CD14-positive monocyte (primary cell): ENCODE measurements at regions not wholly inside any gene's neighbourhood (a gene's known extent, or its start where the extent isn't known, plus 50 kb on each side); places are given as distances from the start of the nearest gene placed in this dataset.

ENCODE experiments used
- DNase-seq, 3 donors: peaks; one replicate each; pipeline ENCODE4 v3.0.0-alpha.2; 2011 to 2022
- H2AFZ ChIP-seq: 2 replicates; pipeline ENCODE4 v1.6.0; 2012; ENCODE audit warnings: mild to moderate bottlenecking, low read depth, low read length, inconsistent platforms; ENCODE audit not compliant: insufficient read depth, poor library complexity, severe bottlenecking
- H3K27ac ChIP-seq, 2 donors: 1 replicate in 1 of 2; 2 replicates in 1 of 2; pipeline ENCODE4 v1.5.1; 2012 to 2013; ENCODE audit warnings: low read length in 2 of 2, control low read depth in 1 of 2, inconsistent platforms in 1 of 2, low read depth in 1 of 2, mild to moderate bottlenecking in 1 of 2
- H3K27me3 ChIP-seq, 2 donors: one replicate each; pipeline versions ENCODE4 v1.6.0 to v1.6.1; 2011 to 2013; ENCODE audit warnings: low read length in 2 of 2; ENCODE audit not compliant: control insufficient read depth in 2 of 2, insufficient read depth in 2 of 2
- H3K36me3 ChIP-seq, 2 donors: replicated peaks in 1 of 2; 1 replicate in 1 of 2; 2 replicates in 1 of 2; pipeline versions ENCODE4 v1.5.1 to v1.6.1; 2012 to 2013; ENCODE audit warnings: low read length in 2 of 2, control low read depth in 1 of 2, inconsistent platforms in 1 of 2, mild to moderate bottlenecking in 1 of 2; ENCODE audit not compliant: insufficient read depth in 2 of 2, control insufficient read depth in 1 of 2
- H3K4me1 ChIP-seq, 2 donors: 1 replicate in 1 of 2; 2 replicates in 1 of 2; pipeline versions ENCODE4 v1.5.1 to v1.6.1; 2012 to 2013; ENCODE audit warnings: low read length in 2 of 2, control low read depth in 1 of 2, inconsistent platforms in 1 of 2, mild to moderate bottlenecking in 1 of 2, moderate library complexity in 1 of 2; ENCODE audit not compliant: insufficient read depth in 2 of 2, control insufficient read depth in 1 of 2
- H3K4me2 ChIP-seq: replicated peaks from 2 replicates; pipeline ENCODE3; 2012; ENCODE audit warnings: low read length, moderate library complexity, mild to moderate bottlenecking; ENCODE audit not compliant: poor library complexity, severe bottlenecking; ENCODE audit errors: extremely low read depth
- H3K4me3 ChIP-seq, 3 experiments: fragments of 200-600 bp in 1 of 3; sonication (generic) in 1 of 3; replicated peaks in 1 of 3; 1 replicate in 2 of 3; 2 replicates in 1 of 3; pipeline ENCODE4 v1.5.1; 2011 to 2013; ENCODE audit warnings: low read length in 3 of 3, mild to moderate bottlenecking in 3 of 3, control low read depth in 2 of 3, low read depth in 2 of 3, inconsistent platforms in 1 of 3, moderate library complexity in 1 of 3
- H3K79me2 ChIP-seq: 2 replicates; pipeline ENCODE4 v1.6.0; 2012; ENCODE audit warnings: mild to moderate bottlenecking, control low read depth, inconsistent platforms, low read length, moderate library complexity; ENCODE audit not compliant: insufficient read depth
- H3K9ac ChIP-seq: 2 replicates; pipeline ENCODE4 v1.6.0; 2017; ENCODE audit warnings: low read length, mild to moderate bottlenecking; ENCODE audit not compliant: insufficient read depth, poor library complexity, severe bottlenecking
- H3K9me3 ChIP-seq, 2 donors: replicated peaks in 1 of 2; 1 replicate in 1 of 2; 2 replicates in 1 of 2; pipeline versions ENCODE4 v1.5.1 to v1.6.1; 2012 to 2013; ENCODE audit warnings: low read length in 2 of 2, control low read depth in 1 of 2; ENCODE audit not compliant: control insufficient read depth in 1 of 2, insufficient read depth in 1 of 2
- H4K20me1 ChIP-seq: 2 replicates; pipeline ENCODE4 v1.6.0; 2012; ENCODE audit warnings: mild to moderate bottlenecking, low read length, control low read depth, moderate library complexity; ENCODE audit not compliant: insufficient read depth
- H3K27ac Mint-ChIP-seq, 7 donors: one replicate each; pipeline ENCODE4 v1.8.0; 2020; ENCODE audit warnings: mild to moderate bottlenecking in 7 of 7, mixed read lengths in 7 of 7, moderate library complexity in 6 of 7, inconsistent platforms in 2 of 7
- H3K27me3 Mint-ChIP-seq, 3 donors: one replicate each; pipeline ENCODE4 v1.8.0; 2021 to 2022; ENCODE audit warnings: low read depth in 3 of 3, mild to moderate bottlenecking in 3 of 3, mixed read lengths in 3 of 3, moderate library complexity in 3 of 3, inconsistent platforms in 1 of 3
- H3K36me3 Mint-ChIP-seq, 2 donors: one replicate each; pipeline ENCODE4 v1.8.0; 2020; ENCODE audit warnings: mixed read lengths in 2 of 2, inconsistent platforms in 1 of 2, mild to moderate bottlenecking in 1 of 2
- H3K4me1 Mint-ChIP-seq: one replicate; pipeline ENCODE4 v1.8.0; 2020; ENCODE audit warnings: mild to moderate bottlenecking, mixed read lengths
- H3K4me3 Mint-ChIP-seq, 2 donors: one replicate each; pipeline ENCODE4 v1.8.0; 2020; ENCODE audit warnings: mild to moderate bottlenecking in 2 of 2, mixed read lengths in 2 of 2, moderate library complexity in 1 of 2
- H3K9me3 Mint-ChIP-seq, 7 donors: one replicate each; pipeline ENCODE4 v1.8.0; 2020 to 2022; ENCODE audit warnings: mixed read lengths in 7 of 7, mild to moderate bottlenecking in 6 of 7, moderate library complexity in 6 of 7, inconsistent platforms in 2 of 7
- WGBS: methylation state at CpG from one replicate; pipeline ENCODE4 v1.1.5; 2013; ENCODE audit warnings: missing lambda C conversion rate; ENCODE audit not compliant: insufficient coverage; 5-methylcytosine and 5-hydroxymethylcytosine counted together
- intact Hi-C, 2 donors: fragments of 100-400 bp; cut with micrococcal nuclease; formaldehyde crosslinking; loops; one replicate each; pipeline versions ENCODE4 v1.15.0 to v1.15.1; 2023
- TF ChIP-seq, protein P1 (sequence below): fragments of 200-600 bp; IDR thresholded peaks from one replicate; pipeline ENCODE4 v1.8.0; 2022; ENCODE audit warnings: antibody characterized with exemption, mild to moderate bottlenecking

DNA sequence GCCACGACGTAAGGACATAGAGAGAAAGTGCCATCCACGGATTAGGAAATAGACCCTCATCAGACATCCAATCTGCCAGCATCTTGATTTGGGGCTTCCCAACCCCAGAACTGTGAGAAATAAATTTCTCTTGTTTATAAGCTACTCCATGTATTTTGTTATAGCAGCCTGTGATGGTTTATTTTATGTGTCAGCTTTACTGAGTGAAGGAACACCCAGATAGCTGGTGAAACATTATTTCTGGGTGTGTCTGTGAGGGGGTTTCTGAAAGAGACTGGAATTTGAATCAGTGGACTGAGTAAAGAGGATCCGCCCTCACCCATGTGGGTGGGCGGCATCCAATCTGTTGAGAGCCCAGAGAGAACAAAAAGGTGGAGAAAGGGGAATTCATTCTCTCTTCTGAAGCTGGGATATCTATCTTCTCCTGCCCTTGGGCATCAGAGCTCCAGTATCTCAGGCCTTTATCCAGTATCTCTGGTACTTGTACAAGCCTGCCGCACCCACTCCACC lies 131.5 kb upstream of the ANKFN1 start:
- no peak overlapping the region for H3K27ac ChIP-seq
- no peak overlapping the region for H3K4me3 ChIP-seq
- H3K4me2 ChIP-seq, result no peak overlapping the region
- no peaks in the 10 kb centered on the region for H3K27me3 ChIP-seq
- intact Hi-C loops, result no loop called here
- peaks cover 5 to 9% of the 10 kb centered on the region in 2 donors for H3K4me1 ChIP-seq
- peaks cover 0 to 6% (median 3%) of the 10 kb centered on the region in 3 donors for H3K27me3 Mint-ChIP-seq
- H3K4me3 Mint-ChIP-seq, result no peak overlapping the region
- H3K9me3 ChIP-seq, result no peaks in the 10 kb centered on the region
- 100% methylated on average over 5 of the region's 6 CpGs for WGBS
- H3K4me1 Mint-ChIP-seq, result peaks cover 18% of the 10 kb centered on the region
- H3K36me3 ChIP-seq, result no peaks in the 10 kb centered on the region
- DNase-seq, result no peak
- no peaks in the 10 kb centered on the region for H4K20me1 ChIP-seq
- no peaks in the 10 kb centered on the region for H3K9me3 Mint-ChIP-seq
- H3K79me2 ChIP-seq, result no peaks in the 10 kb centered on the region
- no peaks in the 10 kb centered on the region for H3K36me3 Mint-ChIP-seq
- H3K9ac ChIP-seq, result no peak overlapping the region
- no peak overlapping the region for H2AFZ ChIP-seq
- TF ChIP-seq, protein P1, sequence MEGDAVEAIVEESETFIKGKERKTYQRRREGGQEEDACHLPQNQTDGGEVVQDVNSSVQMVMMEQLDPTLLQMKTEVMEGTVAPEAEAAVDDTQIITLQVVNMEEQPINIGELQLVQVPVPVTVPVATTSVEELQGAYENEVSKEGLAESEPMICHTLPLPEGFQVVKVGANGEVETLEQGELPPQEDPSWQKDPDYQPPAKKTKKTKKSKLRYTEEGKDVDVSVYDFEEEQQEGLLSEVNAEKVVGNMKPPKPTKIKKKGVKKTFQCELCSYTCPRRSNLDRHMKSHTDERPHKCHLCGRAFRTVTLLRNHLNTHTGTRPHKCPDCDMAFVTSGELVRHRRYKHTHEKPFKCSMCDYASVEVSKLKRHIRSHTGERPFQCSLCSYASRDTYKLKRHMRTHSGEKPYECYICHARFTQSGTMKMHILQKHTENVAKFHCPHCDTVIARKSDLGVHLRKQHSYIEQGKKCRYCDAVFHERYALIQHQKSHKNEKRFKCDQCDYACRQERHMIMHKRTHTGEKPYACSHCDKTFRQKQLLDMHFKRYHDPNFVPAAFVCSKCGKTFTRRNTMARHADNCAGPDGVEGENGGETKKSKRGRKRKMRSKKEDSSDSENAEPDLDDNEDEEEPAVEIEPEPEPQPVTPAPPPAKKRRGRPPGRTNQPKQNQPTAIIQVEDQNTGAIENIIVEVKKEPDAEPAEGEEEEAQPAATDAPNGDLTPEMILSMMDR, result no peak
- H3K27ac Mint-ChIP-seq, result no peak overlapping the region

DNA sequence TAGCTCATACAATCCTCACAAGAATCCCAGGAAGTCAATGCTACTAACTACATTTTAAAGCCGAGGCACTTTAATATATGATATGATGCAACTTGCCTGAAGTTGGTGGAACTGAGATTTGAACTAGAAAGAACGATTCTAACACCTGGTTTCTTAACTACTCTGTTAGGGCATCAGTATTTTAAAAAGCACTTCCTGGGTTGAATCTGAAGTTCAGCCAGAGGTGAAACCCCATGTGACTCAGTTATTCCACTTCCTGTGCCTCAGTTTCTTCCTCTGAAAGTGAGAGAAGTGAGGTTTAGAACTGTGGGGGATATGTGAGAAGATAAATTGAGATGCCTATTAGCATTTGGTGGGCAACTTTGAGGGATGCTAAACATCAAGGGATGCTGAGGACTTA lies 129.4 kb upstream of the ANKFN1 start:
- Histone ChIP-seq H3K4me1 (peaks cover 5 to 9% of the 10 kb centered on the region in 2 donors), H3K9ac (no peak overlapping the region), H3K27ac (no peak overlapping the region), H3K4me2 (no peak overlapping the region), H3K4me3 (no peak overlapping the region), H4K20me1 (no peaks in the 10 kb centered on the region), H3K9me3 (no peaks in the 10 kb centered on the region), H3K36me3 (no peaks in the 10 kb centered on the region), H3K27me3 (no peaks in the 10 kb centered on the region), H3K79me2 (no peaks in the 10 kb centered on the region), H2AFZ (no peak overlapping the region)
- H3K27me3 Mint-ChIP-seq, result peaks cover 0 to 5% (median 3%) of the 10 kb centered on the region in 3 donors
- intact Hi-C loops, result no loop called here
- TF ChIP-seq, protein P1, result no peak
- no peak for DNase-seq
- WGBS, result no CpG with 5 or more reads among the region's 2 CpGs
- no peaks in the 10 kb centered on the region for H3K36me3 Mint-ChIP-seq
- no peak overlapping the region for H3K4me3 Mint-ChIP-seq
- peaks cover 24% of the 10 kb centered on the region for H3K4me1 Mint-ChIP-seq
- no peaks in the 10 kb centered on the region for H3K9me3 Mint-ChIP-seq
- H3K27ac Mint-ChIP-seq, result no peak overlapping the region
